Neural cell (in vitro differentiated cells): ENCODE measurements at regions not wholly inside any gene's neighbourhood (a gene's known extent, or its start where the extent isn't known, plus 50 kb on each side); places are given as distances from the start of the nearest gene placed in this dataset.

Source experiments
- TF ChIP-seq, protein P1 (sequence below): IDR thresholded peaks from 2 replicates; pipeline ENCODE4 v1.6.1; 2012; ENCODE audit warnings: borderline replicate concordance
- TF ChIP-seq, protein P2 (sequence below): fragments of 450-650 bp; IDR thresholded peaks from 2 replicates; pipeline ENCODE4 v1.5.1; 2014; ENCODE audit warnings: antibody characterized with exemption, mild to moderate bottlenecking, moderate library complexity; ENCODE audit not compliant: poor library complexity, severe bottlenecking

DNA sequence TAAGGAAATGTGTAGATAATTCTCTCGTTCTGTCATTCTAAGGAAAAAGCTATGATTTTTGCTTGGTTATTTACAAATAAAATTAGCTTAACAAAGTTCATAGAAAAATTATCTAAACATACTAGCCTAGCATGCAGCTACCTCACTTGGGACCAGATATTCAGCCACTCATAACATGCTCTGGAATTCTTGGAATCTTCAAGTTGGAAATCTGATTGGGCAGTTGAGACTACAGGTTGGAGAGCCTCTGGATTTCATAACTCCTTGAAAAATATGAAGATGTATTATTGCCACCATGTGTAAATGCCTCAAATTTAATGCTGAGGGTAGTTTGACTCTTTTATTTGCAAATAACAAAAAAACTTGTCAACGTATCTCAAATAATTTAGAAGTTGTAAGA lies 132.2 kb upstream of the GULP1 start:
- TF ChIP-seq, protein P1, sequence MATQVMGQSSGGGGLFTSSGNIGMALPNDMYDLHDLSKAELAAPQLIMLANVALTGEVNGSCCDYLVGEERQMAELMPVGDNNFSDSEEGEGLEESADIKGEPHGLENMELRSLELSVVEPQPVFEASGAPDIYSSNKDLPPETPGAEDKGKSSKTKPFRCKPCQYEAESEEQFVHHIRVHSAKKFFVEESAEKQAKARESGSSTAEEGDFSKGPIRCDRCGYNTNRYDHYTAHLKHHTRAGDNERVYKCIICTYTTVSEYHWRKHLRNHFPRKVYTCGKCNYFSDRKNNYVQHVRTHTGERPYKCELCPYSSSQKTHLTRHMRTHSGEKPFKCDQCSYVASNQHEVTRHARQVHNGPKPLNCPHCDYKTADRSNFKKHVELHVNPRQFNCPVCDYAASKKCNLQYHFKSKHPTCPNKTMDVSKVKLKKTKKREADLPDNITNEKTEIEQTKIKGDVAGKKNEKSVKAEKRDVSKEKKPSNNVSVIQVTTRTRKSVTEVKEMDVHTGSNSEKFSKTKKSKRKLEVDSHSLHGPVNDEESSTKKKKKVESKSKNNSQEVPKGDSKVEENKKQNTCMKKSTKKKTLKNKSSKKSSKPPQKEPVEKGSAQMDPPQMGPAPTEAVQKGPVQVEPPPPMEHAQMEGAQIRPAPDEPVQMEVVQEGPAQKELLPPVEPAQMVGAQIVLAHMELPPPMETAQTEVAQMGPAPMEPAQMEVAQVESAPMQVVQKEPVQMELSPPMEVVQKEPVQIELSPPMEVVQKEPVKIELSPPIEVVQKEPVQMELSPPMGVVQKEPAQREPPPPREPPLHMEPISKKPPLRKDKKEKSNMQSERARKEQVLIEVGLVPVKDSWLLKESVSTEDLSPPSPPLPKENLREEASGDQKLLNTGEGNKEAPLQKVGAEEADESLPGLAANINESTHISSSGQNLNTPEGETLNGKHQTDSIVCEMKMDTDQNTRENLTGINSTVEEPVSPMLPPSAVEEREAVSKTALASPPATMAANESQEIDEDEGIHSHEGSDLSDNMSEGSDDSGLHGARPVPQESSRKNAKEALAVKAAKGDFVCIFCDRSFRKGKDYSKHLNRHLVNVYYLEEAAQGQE = no peak
- TF ChIP-seq, protein P2, sequence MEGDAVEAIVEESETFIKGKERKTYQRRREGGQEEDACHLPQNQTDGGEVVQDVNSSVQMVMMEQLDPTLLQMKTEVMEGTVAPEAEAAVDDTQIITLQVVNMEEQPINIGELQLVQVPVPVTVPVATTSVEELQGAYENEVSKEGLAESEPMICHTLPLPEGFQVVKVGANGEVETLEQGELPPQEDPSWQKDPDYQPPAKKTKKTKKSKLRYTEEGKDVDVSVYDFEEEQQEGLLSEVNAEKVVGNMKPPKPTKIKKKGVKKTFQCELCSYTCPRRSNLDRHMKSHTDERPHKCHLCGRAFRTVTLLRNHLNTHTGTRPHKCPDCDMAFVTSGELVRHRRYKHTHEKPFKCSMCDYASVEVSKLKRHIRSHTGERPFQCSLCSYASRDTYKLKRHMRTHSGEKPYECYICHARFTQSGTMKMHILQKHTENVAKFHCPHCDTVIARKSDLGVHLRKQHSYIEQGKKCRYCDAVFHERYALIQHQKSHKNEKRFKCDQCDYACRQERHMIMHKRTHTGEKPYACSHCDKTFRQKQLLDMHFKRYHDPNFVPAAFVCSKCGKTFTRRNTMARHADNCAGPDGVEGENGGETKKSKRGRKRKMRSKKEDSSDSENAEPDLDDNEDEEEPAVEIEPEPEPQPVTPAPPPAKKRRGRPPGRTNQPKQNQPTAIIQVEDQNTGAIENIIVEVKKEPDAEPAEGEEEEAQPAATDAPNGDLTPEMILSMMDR = no peak
